ENCODE measurements at regions not wholly inside any gene's neighbourhood (a gene's known extent, or its start where the extent isn't known, plus 50 kb on each side); places are given as distances from the start of the nearest gene placed in this dataset.

DNA sequence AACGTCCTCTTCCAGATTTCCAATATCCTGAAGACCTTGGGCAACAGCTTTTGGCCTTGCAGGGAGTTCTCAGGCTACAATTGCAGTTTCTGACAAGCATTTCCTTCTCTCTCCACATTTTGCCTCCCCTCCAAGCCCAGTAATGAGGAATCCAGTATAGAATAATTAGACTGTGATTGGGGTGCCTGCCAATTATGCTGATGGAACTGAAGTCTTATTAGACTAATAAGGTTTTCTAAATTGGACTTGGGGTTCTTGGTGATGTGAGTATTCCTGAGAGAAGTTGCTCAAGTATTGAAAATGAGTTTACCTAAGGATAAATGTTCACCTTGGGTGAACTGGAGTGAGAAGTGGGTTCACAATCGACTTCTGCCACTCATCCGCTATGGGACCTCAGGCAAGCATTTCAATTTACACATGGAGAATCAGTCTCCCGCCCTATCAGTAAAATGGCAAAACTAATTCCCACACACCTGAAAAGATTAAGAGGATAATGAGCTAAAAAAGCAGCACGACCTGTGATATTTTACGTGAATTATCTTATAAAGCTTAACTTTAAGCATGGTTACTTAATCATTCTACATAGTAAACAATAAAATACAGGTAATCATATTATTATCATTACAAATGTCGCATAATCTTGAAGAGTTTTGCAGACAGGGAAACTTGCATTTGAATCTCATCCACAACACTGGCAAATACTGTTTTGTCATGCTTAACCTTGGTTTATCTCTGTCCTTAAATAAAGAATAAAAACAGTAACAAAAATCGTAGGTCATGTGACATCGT lies 628.0 kb downstream of the TMEM114 start:
- no peak overlapping the region for H2AFZ ChIP-seq
- no peak for ATAC-seq
- no peaks in the 10 kb centered on the region for H3K4me1 Mint-ChIP-seq

More for the DNA sequence above, 628.0 kb downstream of the TMEM114 start:
- H3K9me3 Mint-ChIP-seq = no peaks in the 10 kb centered on the region; the same call in 1 of the 3 replicates
- DNase-seq (ENCODE audit: low spot score) = no peak
- H4K20me1 ChIP-seq (replicated peaks; ENCODE audit: insufficient read depth) = no peaks in the 10 kb centered on the region
- H3K4me2 ChIP-seq = no peak overlapping the region
- no peaks in the 10 kb centered on the region for H3K27me3 Mint-ChIP-seq (ENCODE audit: insufficient read depth, low read depth, poor library complexity)
- TF ChIP-seq JUNB (IDR thresholded peaks at IDR 0.05; ENCODE audit: unreplicated experiment) (no peak), ZNF331 (CRISPR knock-in tag; IDR thresholded peaks at IDR 0.05; ENCODE audit: low read depth) (no peak), REST (IDR thresholded peaks at IDR 0.05; ENCODE audit: unreplicated experiment) (no peak), ZNF114 (CRISPR knock-in tag; IDR thresholded peaks at IDR 0.05) (no peak), ETS1 (IDR thresholded peaks at IDR 0.05) (no peak), STAT1 (IDR thresholded peaks at IDR 0.05; ENCODE audit: unreplicated experiment) (no peak), CREB1 (CRISPR knock-in tag; IDR thresholded peaks at IDR 0.05; ENCODE audit: low read depth) (no peak), NANOG (IDR thresholded peaks at IDR 0.05; ENCODE audit: borderline replicate concordance) (no peak), EZH2phosphoT487 (IDR thresholded peaks at IDR 0.05; ENCODE audit: unreplicated experiment) (no peak), ZNF462 (CRISPR knock-in tag; IDR thresholded peaks at IDR 0.05) (no peak), EZH2 (IDR thresholded peaks at IDR 0.05; ENCODE audit: low read depth, unreplicated experiment) (no peak), POLR2AphosphoS5 (IDR thresholded peaks at IDR 0.05; ENCODE audit: low read depth) (no peak)
- TF ChIP-seq, protein P1, sequence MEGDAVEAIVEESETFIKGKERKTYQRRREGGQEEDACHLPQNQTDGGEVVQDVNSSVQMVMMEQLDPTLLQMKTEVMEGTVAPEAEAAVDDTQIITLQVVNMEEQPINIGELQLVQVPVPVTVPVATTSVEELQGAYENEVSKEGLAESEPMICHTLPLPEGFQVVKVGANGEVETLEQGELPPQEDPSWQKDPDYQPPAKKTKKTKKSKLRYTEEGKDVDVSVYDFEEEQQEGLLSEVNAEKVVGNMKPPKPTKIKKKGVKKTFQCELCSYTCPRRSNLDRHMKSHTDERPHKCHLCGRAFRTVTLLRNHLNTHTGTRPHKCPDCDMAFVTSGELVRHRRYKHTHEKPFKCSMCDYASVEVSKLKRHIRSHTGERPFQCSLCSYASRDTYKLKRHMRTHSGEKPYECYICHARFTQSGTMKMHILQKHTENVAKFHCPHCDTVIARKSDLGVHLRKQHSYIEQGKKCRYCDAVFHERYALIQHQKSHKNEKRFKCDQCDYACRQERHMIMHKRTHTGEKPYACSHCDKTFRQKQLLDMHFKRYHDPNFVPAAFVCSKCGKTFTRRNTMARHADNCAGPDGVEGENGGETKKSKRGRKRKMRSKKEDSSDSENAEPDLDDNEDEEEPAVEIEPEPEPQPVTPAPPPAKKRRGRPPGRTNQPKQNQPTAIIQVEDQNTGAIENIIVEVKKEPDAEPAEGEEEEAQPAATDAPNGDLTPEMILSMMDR (conservative IDR thresholded peaks at IDR 0.05; ENCODE audit: low read depth in 2 of 2) = no peak
- H3K4me3 ChIP-seq = no peak overlapping the region
- no peak overlapping the region for H3K27ac Mint-ChIP-seq
- no peaks in the 10 kb centered on the region for H3K27me3 ChIP-seq (ENCODE audit: insufficient read depth)
- no peaks in the 10 kb centered on the region for H3K4me1 ChIP-seq (ENCODE audit: insufficient read depth)
- H3F3A ChIP-seq (replicated peaks; ENCODE audit: low read depth) = no peaks in the 10 kb centered on the region
- no peaks in the 10 kb centered on the region for H3K36me3 Mint-ChIP-seq (ENCODE audit: low read depth)
- H3K27ac ChIP-seq (ENCODE audit: low read depth) = no peak overlapping the region
- no peak overlapping the region for H3K4me3 Mint-ChIP-seq
- H3K79me2 ChIP-seq (replicated peaks; ENCODE audit: insufficient read depth) = no peaks in the 10 kb centered on the region
- H3K36me3 ChIP-seq (ENCODE audit: insufficient read depth) = no peaks in the 10 kb centered on the region
- H3K9me2 ChIP-seq (ENCODE audit: insufficient read depth) = no peaks in the 10 kb centered on the region

All from GM23338 (cell line).